Activated CD4-positive, alpha-beta memory T cell treated with anti-CD3 and anti-CD28 coated beads for 36 hours (primary cell): ENCODE measurements at regions not wholly inside any gene's neighbourhood (a gene's known extent, or its start where the extent isn't known, plus 50 kb on each side); places are given as distances from the start of the nearest gene placed in this dataset.
A peak's percentile ranks its signal among the peaks of the same experiment; 100 is the strongest.

Experiments
- CTCF ChIA-PET: fragments of 350-600 bp; sonication (Branson Sonifier 250); formaldehyde crosslinking; loops from one replicate; lab custom pipeline; 2021; ENCODE audit warnings: antibody characterized with exemption, inconsistent platforms; lab: Charles Lee
- POLR2A ChIA-PET: fragments of 350-600 bp; sonication (Branson Sonifier 250); formaldehyde crosslinking; loops from one replicate; lab custom pipeline; 2021; ENCODE audit warnings: antibody characterized with exemption; lab: Charles Lee
- DNase-seq: peaks from one replicate; pipeline ENCODE4 v3.0.0-alpha.2; 2020
- H3K27ac Mint-ChIP-seq: one replicate; pipeline ENCODE4 v1.8.0; 2021; ENCODE audit warnings: mixed read lengths
- H3K27me3 Mint-ChIP-seq: one replicate; pipeline ENCODE4 v1.8.0; 2021; ENCODE audit warnings: mixed read lengths
- H3K36me3 Mint-ChIP-seq: one replicate; pipeline ENCODE4 v1.8.0; 2021; ENCODE audit warnings: mixed read lengths
- H3K4me1 Mint-ChIP-seq: one replicate; pipeline ENCODE4 v1.8.0; 2021; ENCODE audit warnings: low read depth, mixed read lengths
- H3K4me3 Mint-ChIP-seq: one replicate; pipeline ENCODE4 v1.8.0; 2021; ENCODE audit warnings: mild to moderate bottlenecking, mixed read lengths
- H3K9me3 Mint-ChIP-seq: one replicate; pipeline ENCODE4 v1.8.0; 2021; ENCODE audit warnings: mixed read lengths
- intact Hi-C: fragments of 100-400 bp; cut with micrococcal nuclease; formaldehyde crosslinking; loops from one replicate; pipeline ENCODE4 v1.15.1; 2023

DNA sequence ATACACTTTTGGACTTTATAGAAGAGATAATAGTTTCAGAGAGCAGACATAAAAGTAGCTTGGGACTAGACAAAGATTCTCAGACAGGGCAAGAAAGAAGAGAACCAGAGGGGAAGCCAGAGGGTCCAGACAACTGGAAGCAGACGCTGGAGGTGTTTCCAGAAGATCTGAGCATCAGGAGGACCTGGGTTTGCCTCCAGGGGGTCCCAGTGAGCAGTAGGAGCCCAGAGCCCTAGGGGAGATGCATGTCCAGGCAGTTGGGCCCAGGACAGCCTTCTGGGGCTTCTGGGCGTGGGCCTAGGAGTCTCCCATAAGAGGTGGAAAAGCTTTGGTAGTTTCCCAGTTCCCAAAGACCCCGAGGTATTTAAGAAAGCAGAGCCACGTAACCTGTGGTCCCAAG, 251.2 kb upstream of the ID2 start:
- H3K36me3 Mint-ChIP-seq, result no peaks in the 10 kb centered on the region
- no peaks in the 10 kb centered on the region for H3K9me3 Mint-ChIP-seq
- no peak overlapping the region for H3K4me3 Mint-ChIP-seq
- DNase-seq, result no peak
- H3K4me1 Mint-ChIP-seq, result peaks cover 21% of the 10 kb centered on the region
- CTCF ChIA-PET, result no interaction called here
- H3K27ac Mint-ChIP-seq, result no peak overlapping the region
- POLR2A ChIA-PET, result no interaction called here
- intact Hi-C loops, result no loop called here
- H3K27me3 Mint-ChIP-seq, result no peaks in the 10 kb centered on the region

DNA sequence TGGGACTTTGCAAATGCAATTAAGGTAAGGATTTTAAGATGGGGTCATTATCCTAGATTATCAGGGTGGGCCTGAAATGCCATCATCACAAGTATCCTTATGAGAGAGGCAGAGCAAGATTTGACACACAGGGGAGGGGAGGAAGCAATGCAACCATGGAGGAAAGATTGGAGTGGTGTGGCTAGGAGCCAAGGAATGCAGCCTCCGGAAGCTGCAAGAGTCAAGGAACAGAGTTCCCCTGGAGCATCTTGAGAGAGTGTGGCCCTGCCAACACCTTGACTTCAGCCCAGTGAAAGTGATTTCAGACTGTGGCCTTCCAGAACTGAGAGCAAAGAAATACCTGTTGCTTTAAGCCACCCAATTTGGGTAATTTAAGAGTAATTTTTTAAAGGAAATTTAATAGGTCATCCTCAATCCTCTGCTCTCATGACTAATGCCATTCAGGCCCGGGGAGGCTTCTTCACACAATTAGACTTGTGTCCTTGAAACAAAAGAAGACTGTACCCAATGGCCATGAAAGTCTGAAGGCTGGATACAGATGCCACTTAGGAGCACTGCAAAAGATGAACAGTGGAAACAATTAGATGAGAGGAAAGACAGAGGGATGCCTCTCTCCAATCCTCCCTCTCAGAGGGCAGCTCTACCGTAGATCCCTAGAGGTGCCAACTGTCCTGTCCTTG, 250.3 kb upstream of the ID2 start:
- H3K4me3 Mint-ChIP-seq, result no peak overlapping the region
- intact Hi-C loops, result no loop called here
- H3K27me3 Mint-ChIP-seq, result no peaks in the 10 kb centered on the region
- no peaks in the 10 kb centered on the region for H3K36me3 Mint-ChIP-seq
- H3K9me3 Mint-ChIP-seq, result no peaks in the 10 kb centered on the region
- peaks cover 16% of the 10 kb centered on the region for H3K4me1 Mint-ChIP-seq
- no peak overlapping the region for H3K27ac Mint-ChIP-seq
- ChIA-PET POLR2A (no interaction called here), CTCF (no interaction called here)
- DNase-seq, result no peak

DNA sequence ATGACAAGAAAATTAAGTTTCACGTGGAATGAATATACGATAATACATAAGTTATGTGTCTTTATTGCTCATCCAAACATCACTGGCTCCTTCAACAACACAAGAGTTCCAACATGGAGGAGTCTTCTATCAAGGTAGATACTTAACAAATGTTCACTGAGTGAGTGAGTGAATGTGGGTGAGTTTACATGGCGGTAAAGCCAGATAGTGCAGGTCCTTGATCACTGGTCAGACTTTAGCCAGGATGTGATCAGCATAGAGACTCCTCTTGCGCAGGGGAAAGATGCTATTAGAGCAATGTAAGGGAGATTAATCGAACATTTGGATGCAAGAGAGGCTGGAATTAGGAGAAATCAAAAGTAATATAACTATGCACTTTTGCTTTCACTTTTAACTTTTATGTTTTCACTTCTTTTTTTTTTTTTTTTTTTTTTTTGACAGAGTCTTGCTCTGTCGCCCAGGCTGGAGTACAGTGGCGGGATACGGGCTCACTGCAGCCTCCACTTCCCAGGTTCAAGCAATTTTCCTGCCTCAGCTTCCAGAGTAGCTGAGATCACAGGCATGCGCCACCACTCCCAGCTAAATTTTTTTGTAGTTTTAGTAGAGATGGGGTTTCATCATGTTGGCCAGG, 249.0 kb upstream of the ID2 start:
- peaks cover 14% of the 10 kb centered on the region for H3K4me1 Mint-ChIP-seq
- peak overlapping the region; percentile 34 for H3K27ac Mint-ChIP-seq
- no peaks in the 10 kb centered on the region for H3K27me3 Mint-ChIP-seq
- intact Hi-C loops, result no loop called here
- no peaks in the 10 kb centered on the region for H3K9me3 Mint-ChIP-seq
- POLR2A ChIA-PET, result no interaction called here
- CTCF ChIA-PET, result no interaction called here
- H3K36me3 Mint-ChIP-seq, result no peaks in the 10 kb centered on the region
- H3K4me3 Mint-ChIP-seq, result peak overlapping the region; percentile 38
- no peak for DNase-seq

DNA sequence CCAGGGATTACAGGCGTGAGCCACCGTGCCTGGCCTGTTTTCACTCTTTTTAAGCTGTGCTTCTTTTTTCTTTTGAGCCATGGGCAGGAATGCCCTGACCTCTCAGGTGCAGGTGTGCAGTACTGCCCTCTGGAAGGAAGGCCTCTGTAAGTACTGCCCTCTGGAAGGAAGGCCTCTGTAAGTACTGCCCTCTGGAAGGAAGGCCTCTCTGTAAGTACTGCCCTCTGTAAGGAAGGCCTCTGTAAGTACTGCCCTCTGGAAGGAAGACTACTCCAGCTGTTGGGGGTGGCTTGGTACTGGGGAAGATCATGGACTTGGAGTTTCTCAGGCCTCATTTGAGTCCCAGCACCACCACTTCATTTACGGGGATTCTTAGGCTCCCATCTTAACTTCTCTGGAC, 248.5 kb upstream of the ID2 start:
- POLR2A ChIA-PET, result interaction anchor here (0.6 kb wide), 1 partner anchor 10 kb away, joined by 4 read pairs; no protein-coding TSS in a partner anchor
- H3K4me1 Mint-ChIP-seq, result peaks cover 14% of the 10 kb centered on the region
- no peak overlapping the region for H3K4me3 Mint-ChIP-seq
- H3K36me3 Mint-ChIP-seq, result no peaks in the 10 kb centered on the region
- intact Hi-C loops, result no loop called here
- no peaks in the 10 kb centered on the region for H3K27me3 Mint-ChIP-seq
- CTCF ChIA-PET, result interaction anchor here (1.4 kb wide), 1 partner anchor 42 kb away, joined by 3 read pairs; no protein-coding TSS in a partner anchor
- DNase-seq, result no peak
- peak overlapping the region; percentile 31 for H3K27ac Mint-ChIP-seq
- no peaks in the 10 kb centered on the region for H3K9me3 Mint-ChIP-seq

DNA sequence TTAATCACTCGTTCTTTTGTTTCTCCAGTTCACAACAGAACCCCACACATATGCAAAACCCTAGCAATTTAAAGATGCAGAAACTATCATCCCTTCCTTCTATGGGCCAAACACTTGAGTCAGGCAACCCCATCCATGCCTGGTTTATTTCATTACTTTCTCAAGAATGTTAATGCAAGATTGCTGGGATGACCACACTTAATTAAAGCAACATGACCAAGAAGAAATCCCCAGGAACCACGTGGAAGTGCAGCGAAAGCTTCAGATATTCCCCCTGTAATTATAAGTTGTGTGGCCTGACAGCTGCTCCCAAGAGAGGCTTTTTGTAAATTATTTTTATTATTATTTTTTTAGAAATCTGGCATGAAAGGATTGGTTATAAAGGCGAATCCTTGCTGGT, 246.2 kb upstream of the ID2 start:
- Mint-ChIP-seq H3K4me3 (no peak overlapping the region), H3K27me3 (no peaks in the 10 kb centered on the region), H3K27ac (no peak overlapping the region), H3K9me3 (no peaks in the 10 kb centered on the region), H3K4me1 (peaks cover 21% of the 10 kb centered on the region), H3K36me3 (peaks cover 2% of the 10 kb centered on the region)
- no peak for DNase-seq
- ChIA-PET CTCF (no interaction called here), POLR2A (no interaction called here)
- intact Hi-C loops, result no loop called here

DNA sequence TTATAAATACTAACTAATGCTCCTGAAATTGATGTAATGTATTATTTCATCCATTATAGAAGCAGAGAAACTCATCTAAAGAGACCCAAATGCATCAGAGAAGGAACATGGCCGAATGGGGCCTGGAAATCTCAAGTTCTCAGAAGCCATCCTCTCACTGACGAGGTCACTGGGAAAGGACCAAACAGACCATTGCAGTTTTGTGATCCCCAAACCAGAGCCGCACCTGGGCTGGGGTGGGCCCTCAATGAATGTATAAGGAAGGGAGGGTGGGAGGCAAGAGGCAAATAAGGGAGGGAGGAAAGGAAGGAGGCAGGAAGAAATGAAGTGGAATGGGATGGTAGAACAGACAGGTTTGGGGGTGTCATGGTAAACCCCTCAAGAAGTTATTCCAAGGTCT, 245.3 kb upstream of the ID2 start:
- no peak for DNase-seq
- ChIA-PET CTCF (no interaction called here), POLR2A (no interaction called here)
- H3K36me3 Mint-ChIP-seq, result peaks cover 2% of the 10 kb centered on the region
- no peaks in the 10 kb centered on the region for H3K27me3 Mint-ChIP-seq
- H3K27ac Mint-ChIP-seq, result no peak overlapping the region
- H3K4me1 Mint-ChIP-seq, result peaks cover 21% of the 10 kb centered on the region
- H3K4me3 Mint-ChIP-seq, result no peak overlapping the region
- intact Hi-C loops, result no loop called here
- H3K9me3 Mint-ChIP-seq, result no peaks in the 10 kb centered on the region

DNA sequence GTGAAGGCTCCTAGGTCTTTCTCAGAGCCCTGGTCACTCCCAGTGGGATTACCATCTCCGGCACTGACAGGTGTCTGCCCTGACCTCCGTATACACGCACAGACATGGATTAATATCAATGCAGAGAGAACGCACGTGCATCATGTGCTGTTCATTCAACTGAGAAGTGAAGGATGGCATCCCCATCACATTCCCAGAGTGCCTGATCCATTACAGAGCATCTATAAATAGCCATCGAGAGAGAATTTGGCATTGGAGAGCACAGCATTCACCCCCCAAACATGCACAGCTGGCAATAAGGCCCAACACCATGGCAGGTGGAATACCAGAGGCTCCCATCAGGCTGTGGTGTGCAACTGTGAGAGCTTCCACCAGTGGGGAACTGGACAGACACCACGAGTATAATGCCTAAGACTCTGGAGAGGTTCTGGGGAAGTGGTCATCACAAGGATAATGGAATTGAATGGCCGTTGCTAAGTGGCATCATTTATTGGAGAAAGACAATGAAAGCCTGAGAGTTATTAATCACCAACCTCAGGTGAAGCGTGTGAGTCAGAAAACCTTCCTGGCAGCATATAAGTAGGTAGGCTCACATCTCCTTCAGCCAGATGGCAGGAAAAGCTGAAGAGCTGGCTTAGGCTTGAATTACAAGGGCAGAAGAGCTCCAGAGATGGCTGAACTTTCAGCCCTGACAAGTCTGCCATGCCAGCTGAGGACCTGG, 244.5 kb upstream of the ID2 start:
- no peak overlapping the region for H3K27ac Mint-ChIP-seq
- H3K27me3 Mint-ChIP-seq, result no peaks in the 10 kb centered on the region
- ChIA-PET POLR2A (no interaction called here), CTCF (no interaction called here)
- no peaks in the 10 kb centered on the region for H3K9me3 Mint-ChIP-seq
- intact Hi-C loops, result no loop called here
- DNase-seq, result no peak
- peaks cover 3% of the 10 kb centered on the region for H3K36me3 Mint-ChIP-seq
- no peak overlapping the region for H3K4me3 Mint-ChIP-seq
- peaks cover 20% of the 10 kb centered on the region for H3K4me1 Mint-ChIP-seq

DNA sequence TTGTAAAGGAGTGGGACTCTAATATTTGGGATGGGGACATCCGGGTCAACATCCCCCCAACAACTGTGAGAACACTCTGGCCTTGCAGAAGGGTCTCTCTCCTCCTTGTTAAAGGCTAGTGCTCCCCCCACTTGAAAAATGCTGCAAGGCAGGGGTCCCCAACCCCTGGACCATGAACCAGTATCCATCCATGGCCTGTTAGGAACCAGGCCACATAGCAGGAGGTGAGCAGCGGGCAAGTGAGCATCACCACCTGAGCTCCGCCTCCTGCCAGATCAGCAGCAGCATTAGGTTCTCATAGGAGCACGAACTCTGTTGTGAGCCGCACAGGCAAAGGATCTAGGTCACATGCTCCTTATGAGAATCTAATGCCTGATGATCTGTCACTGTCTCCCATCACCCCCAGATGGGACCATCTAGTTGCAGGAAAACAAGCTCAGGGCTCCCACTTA, 243.9 kb upstream of the ID2 start:
- intact Hi-C loops, result no loop called here
- no peaks in the 10 kb centered on the region for H3K27me3 Mint-ChIP-seq
- CTCF ChIA-PET, result no interaction called here
- peaks cover 19% of the 10 kb centered on the region for H3K4me1 Mint-ChIP-seq
- no peak for DNase-seq
- no peak overlapping the region for H3K27ac Mint-ChIP-seq
- POLR2A ChIA-PET, result no interaction called here
- H3K36me3 Mint-ChIP-seq, result peaks cover 3% of the 10 kb centered on the region
- H3K4me3 Mint-ChIP-seq, result no peak overlapping the region
- no peaks in the 10 kb centered on the region for H3K9me3 Mint-ChIP-seq

DNA sequence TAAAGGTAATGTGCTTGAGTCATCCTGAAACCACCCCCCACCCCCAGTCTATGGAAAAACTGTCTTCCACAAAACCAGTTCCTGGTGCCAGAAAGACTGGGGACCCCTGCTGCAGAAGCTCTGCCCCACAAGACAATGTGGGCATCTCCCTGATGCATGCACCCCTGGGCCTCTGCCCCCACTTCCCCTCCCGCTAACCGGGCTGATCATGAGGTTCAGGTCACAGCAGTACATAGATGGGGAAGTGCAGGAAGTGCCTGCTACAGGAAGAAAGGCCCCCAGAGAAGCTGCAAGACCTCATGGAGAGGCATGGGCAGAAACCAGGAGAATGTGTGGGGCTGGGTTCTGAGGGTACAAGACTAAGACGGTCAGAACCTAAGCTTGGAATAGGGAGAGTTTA, 243.4 kb upstream of the ID2 start:
- H3K4me3 Mint-ChIP-seq, result no peak overlapping the region
- no peaks in the 10 kb centered on the region for H3K9me3 Mint-ChIP-seq
- peaks cover 3% of the 10 kb centered on the region for H3K36me3 Mint-ChIP-seq
- peaks cover 16% of the 10 kb centered on the region for H3K4me1 Mint-ChIP-seq
- no peaks in the 10 kb centered on the region for H3K27me3 Mint-ChIP-seq
- DNase-seq, result no peak
- POLR2A ChIA-PET, result interaction anchor here (1.3 kb wide), 1 partner anchor 16 kb away, joined by 3 read pairs; no protein-coding TSS in a partner anchor
- intact Hi-C loops, result no loop called here
- CTCF ChIA-PET, result no interaction called here
- H3K27ac Mint-ChIP-seq, result no peak overlapping the region

DNA sequence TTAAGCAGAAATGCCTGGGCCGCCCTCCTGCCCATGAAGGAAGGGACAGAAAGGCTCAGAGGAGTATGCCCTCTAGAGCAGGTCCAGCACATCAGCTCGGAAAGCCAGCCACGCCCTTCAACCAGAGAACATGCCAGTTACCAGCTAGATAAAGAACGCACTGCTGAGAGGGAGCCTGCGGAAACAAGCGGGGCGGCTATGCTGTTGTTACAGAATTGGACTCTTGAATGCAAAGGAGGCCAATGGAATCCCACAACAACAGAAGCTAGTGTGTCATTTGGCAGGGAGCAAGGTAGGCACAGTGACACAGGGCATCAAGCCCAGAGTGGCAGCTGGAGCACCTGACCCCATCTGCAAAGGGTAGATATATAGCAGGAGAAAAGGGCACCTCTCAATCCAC, 242.9 kb upstream of the ID2 start:
- Mint-ChIP-seq H3K4me3 (no peak overlapping the region), H3K9me3 (no peaks in the 10 kb centered on the region), H3K27me3 (no peaks in the 10 kb centered on the region), H3K4me1 (peaks cover 13% of the 10 kb centered on the region), H3K27ac (no peak overlapping the region), H3K36me3 (peaks cover 3% of the 10 kb centered on the region)
- intact Hi-C loops, result no loop called here
- no peak for DNase-seq
- POLR2A ChIA-PET, result interaction anchor here (1.3 kb wide), 1 partner anchor 15 kb away, joined by 3 read pairs; no protein-coding TSS in a partner anchor
- CTCF ChIA-PET, result no interaction called here

DNA sequence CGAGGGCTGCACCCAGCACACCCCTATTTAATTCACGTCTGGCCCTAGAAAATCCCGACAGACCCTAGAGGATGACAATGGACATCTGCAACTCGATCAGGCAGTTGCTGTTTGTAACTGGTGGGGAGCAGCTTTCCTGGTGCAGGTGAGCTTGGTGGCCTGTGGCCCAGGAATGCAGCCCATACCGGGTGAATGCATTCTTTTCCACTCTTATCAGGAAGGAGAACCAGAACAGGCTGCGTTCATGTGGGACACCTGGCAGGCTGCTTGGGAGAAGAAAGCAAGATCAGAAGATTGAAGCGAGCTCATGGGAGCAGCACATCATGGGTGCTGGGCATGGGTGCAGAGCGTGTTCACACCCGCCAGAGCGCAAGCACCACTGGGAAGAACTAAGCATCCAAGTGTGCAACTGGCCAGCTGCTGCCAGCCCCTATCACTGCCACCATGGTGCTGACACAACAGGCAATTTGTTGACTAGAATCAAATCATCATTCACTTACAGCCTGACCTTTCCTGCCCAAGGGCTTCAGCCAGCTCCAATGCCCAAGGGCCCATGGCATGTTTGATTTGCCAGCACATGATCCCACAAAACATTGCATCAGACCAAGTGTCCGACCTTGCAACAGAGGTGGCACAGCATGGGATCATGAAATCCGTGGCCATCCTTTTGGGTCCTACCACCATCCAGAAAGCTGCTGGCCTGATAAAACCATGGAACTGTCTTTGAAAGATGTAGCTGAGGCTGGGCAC, 241.7 kb upstream of the ID2 start:
- H3K9me3 Mint-ChIP-seq, result no peaks in the 10 kb centered on the region
- CTCF ChIA-PET, result no interaction called here

DNA sequence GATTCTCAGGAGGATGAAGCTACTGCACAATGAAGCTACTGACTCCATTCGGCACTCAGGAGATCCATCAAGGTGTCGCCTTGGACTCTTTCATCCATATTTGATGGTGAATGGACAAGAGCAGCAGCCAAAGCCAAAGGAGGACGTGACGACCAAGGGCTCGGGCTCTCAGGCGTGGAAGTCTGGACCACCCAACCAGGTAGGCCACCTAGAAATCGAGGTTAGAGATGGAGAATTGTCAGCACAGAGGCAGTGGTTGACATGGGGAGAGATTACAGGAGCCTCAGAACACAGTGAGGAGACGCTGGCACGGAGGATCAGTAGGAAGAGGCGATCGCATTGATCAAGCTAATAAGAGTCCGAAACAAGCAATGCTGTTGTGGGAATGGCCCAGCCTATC, 240.5 kb upstream of the ID2 start:
- intact Hi-C loops, result no loop called here
- no peak for DNase-seq
- peaks cover 10% of the 10 kb centered on the region for H3K4me1 Mint-ChIP-seq
- ChIA-PET POLR2A (interaction anchor here (0.6 kb wide), 1 partner anchor 104 kb away, joined by 3 read pairs; no protein-coding TSS in a partner anchor), CTCF (interaction anchor here (0.7 kb wide), 1 partner anchor 596 kb away, joined by 3 read pairs; no protein-coding TSS in a partner anchor)
- no peak overlapping the region for H3K27ac Mint-ChIP-seq
- H3K9me3 Mint-ChIP-seq, result no peaks in the 10 kb centered on the region
- no peaks in the 10 kb centered on the region for H3K27me3 Mint-ChIP-seq
- H3K4me3 Mint-ChIP-seq, result no peak overlapping the region
- peaks cover 3% of the 10 kb centered on the region for H3K36me3 Mint-ChIP-seq

More for the DNA sequence above, 241.7 kb upstream of the ID2 start:
- intact Hi-C loops, result no loop called here
- DNase-seq, result no peak
- H3K36me3 Mint-ChIP-seq, result peaks cover 3% of the 10 kb centered on the region
- H3K27me3 Mint-ChIP-seq, result no peaks in the 10 kb centered on the region
- no peak overlapping the region for H3K27ac Mint-ChIP-seq
- POLR2A ChIA-PET, result no interaction called here
- H3K4me3 Mint-ChIP-seq, result no peak overlapping the region
- peaks cover 10% of the 10 kb centered on the region for H3K4me1 Mint-ChIP-seq
